Mesenchymal stem cell (in vitro differentiated cells and primary cell): ENCODE measurements at regions not wholly inside any gene's neighbourhood (a gene's known extent, or its start where the extent isn't known, plus 50 kb on each side); places are given as distances from the start of the nearest gene placed in this dataset.

Experiments
- DNase-seq: peaks from one replicate; pipeline ENCODE4 v3.0.0-alpha.2; 2013
- H2AFZ ChIP-seq: one replicate; pipeline ENCODE4 v1.6.1; 2013; ENCODE audit warnings: low read depth, mild to moderate bottlenecking, control low read depth, inconsistent platforms, low read length, moderate library complexity
- H2AK5ac ChIP-seq: 2 replicates; pipeline ENCODE4 v1.6.1; 2013; ENCODE audit warnings: low read length, moderate library complexity, mild to moderate bottlenecking, inconsistent platforms; ENCODE audit not compliant: severe bottlenecking
- H2BK120ac ChIP-seq: one replicate; pipeline ENCODE4 v1.6.1; 2013; ENCODE audit warnings: low read depth, mild to moderate bottlenecking, inconsistent platforms, low read length, moderate library complexity
- H2BK12ac ChIP-seq, 2 experiments: one replicate each; pipeline ENCODE4 v1.6.1; 2013; ENCODE audit warnings: inconsistent platforms in 2 of 2, low read length in 2 of 2, mild to moderate bottlenecking in 2 of 2, moderate library complexity in 2 of 2, control low read depth in 1 of 2
- H2BK15ac ChIP-seq: one replicate; pipeline ENCODE4 v1.6.1; 2013; ENCODE audit warnings: mild to moderate bottlenecking, low read depth, inconsistent platforms; ENCODE audit not compliant: poor library complexity, severe bottlenecking
- H2BK5ac ChIP-seq: 2 replicates; pipeline ENCODE4 v1.6.1; 2013; ENCODE audit warnings: low read depth, mild to moderate bottlenecking, low read length, control low read depth, inconsistent platforms; ENCODE audit not compliant: poor library complexity, severe bottlenecking
- H3K14ac ChIP-seq, 2 experiments: one replicate each; pipeline ENCODE4 v1.6.1; 2013; ENCODE audit warnings: inconsistent platforms in 2 of 2, low read length in 2 of 2, control low read depth in 1 of 2, mild to moderate bottlenecking in 1 of 2, moderate library complexity in 1 of 2
- H3K18ac ChIP-seq, 2 experiments: one replicate each; pipeline ENCODE4 v1.6.1; 2013; ENCODE audit warnings: inconsistent platforms in 2 of 2, low read length in 2 of 2, control low read depth in 1 of 2, low read depth in 1 of 2, mild to moderate bottlenecking in 1 of 2
- H3K23ac ChIP-seq, 2 experiments: one replicate each; pipeline ENCODE4 v1.6.1; 2013; ENCODE audit warnings: inconsistent platforms in 2 of 2, low read length in 2 of 2, mild to moderate bottlenecking in 2 of 2, moderate library complexity in 2 of 2, control low read depth in 1 of 2
- H3K27ac ChIP-seq: 2 replicates; pipeline ENCODE4 v1.5.1; 2013; ENCODE audit warnings: mild to moderate bottlenecking, moderate library complexity, low read length, control low read depth, inconsistent platforms; ENCODE audit not compliant: poor library complexity, severe bottlenecking
- H3K27me3 ChIP-seq, 2 experiments: 2 replicates each; pipeline versions ENCODE4 v1.6.1 to v1.7.0; 2013; ENCODE audit warnings: low read length in 2 of 2, mild to moderate bottlenecking in 2 of 2, moderate library complexity in 2 of 2, control low read depth in 1 of 2, inconsistent platforms in 1 of 2; ENCODE audit not compliant: control insufficient read depth in 1 of 2, insufficient read depth in 1 of 2
- H3K36me3 ChIP-seq, 2 experiments: 2 replicates each; pipeline versions ENCODE4 v1.6.1 to v1.7.0; 2013; ENCODE audit warnings: low read length in 2 of 2, control low read depth in 1 of 2, inconsistent platforms in 1 of 2, low read depth in 1 of 2, mild to moderate bottlenecking in 1 of 2; ENCODE audit not compliant: insufficient read depth in 2 of 2, control insufficient read depth in 1 of 2
- H3K4ac ChIP-seq, 2 experiments: one replicate each; pipeline ENCODE4 v1.6.1; 2013; ENCODE audit warnings: inconsistent platforms in 2 of 2, low read length in 2 of 2, mild to moderate bottlenecking in 2 of 2, moderate library complexity in 2 of 2, control low read depth in 1 of 2, low read depth in 1 of 2
- H3K4me1 ChIP-seq: 2 replicates; pipeline ENCODE4 v1.6.1; 2013; ENCODE audit warnings: low read depth, low read length, control low read depth; ENCODE audit not compliant: control insufficient read depth, insufficient read depth
- H3K4me2 ChIP-seq: 2 replicates; pipeline ENCODE4 v1.6.1; 2013; ENCODE audit warnings: low read length, mild to moderate bottlenecking, inconsistent platforms; ENCODE audit not compliant: poor library complexity, severe bottlenecking
- H3K4me3 ChIP-seq, 2 experiments: 2 replicates each; pipeline versions ENCODE4 v1.5.1 to v1.7.0; 2013; ENCODE audit warnings: low read length in 2 of 2, mild to moderate bottlenecking in 2 of 2, control low read depth in 1 of 2, low read depth in 1 of 2; ENCODE audit not compliant: insufficient read depth in 1 of 2
- H3K79me1 ChIP-seq: replicated peaks from 2 replicates; pipeline ENCODE4 v1.6.1; 2013; ENCODE audit warnings: mild to moderate bottlenecking, control low read depth, low read length, inconsistent platforms; ENCODE audit not compliant: poor library complexity, severe bottlenecking
- H3K9ac ChIP-seq: 2 replicates; pipeline ENCODE4 v1.7.0; 2013; ENCODE audit warnings: mild to moderate bottlenecking, low read length, moderate library complexity
- H3K9me3 ChIP-seq: 2 replicates; pipeline ENCODE4 v1.7.0; 2013; ENCODE audit warnings: mild to moderate bottlenecking, low read length; ENCODE audit not compliant: control insufficient read depth
- H4K8ac ChIP-seq: one replicate; pipeline ENCODE4 v1.6.1; 2013; ENCODE audit warnings: inconsistent platforms, mild to moderate bottlenecking, low read length, moderate library complexity
- H4K91ac ChIP-seq: one replicate; pipeline ENCODE4 v1.6.1; 2013; ENCODE audit warnings: mild to moderate bottlenecking, low read length, inconsistent platforms
- WGBS: methylation state at CpG from one replicate; pipeline ENCODE4 v1.1.7; 2013; ENCODE audit warnings: mixed read lengths; 5-methylcytosine and 5-hydroxymethylcytosine counted together

DNA sequence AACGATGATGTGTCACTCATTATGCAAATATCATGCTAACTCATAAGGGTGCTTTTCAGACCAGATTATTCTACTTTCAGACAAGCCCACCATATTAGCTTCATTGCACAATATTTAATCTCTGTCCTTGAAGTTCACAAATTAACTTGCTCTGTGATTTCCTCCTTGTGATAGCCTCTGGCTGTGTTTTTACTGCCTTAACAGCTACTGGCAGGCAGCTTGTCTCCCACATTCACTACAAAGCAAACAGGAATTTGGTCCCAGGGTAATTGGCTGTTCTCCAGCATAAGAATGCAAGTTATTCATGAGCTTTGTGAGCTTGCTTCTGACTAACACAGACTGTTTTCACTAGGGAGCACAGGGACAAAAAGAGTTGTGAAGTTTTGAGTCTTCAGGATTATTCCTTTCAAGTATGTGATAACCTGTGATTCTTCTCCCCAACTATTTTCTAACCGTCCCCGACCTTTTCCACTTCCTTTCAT, 87.9 kb upstream of the HMCN1 start:
- no peak overlapping the region for H2BK15ac ChIP-seq
- no peak overlapping the region for H3K18ac ChIP-seq
- DNase-seq = peak; percentile 91
- no peak overlapping the region for H3K4me2 ChIP-seq
- no peak overlapping the region for H2BK120ac ChIP-seq
- H3K14ac ChIP-seq = no peak overlapping the region
- no peak overlapping the region for H4K8ac ChIP-seq
- H3K79me1 ChIP-seq = no peaks in the 10 kb centered on the region
- peaks cover 2% of the 10 kb centered on the region for H3K4me1 ChIP-seq
- H3K4me3 ChIP-seq = peak overlapping the region in 1 of 2 experiments; percentile 48
- no peak overlapping the region for H2BK12ac ChIP-seq
- H3K9me3 ChIP-seq = peaks cover 6% of the 10 kb centered on the region
- no peak overlapping the region for H3K4ac ChIP-seq
- no peak overlapping the region for H4K91ac ChIP-seq
- H2AK5ac ChIP-seq = no peak overlapping the region
- 19% methylated on average over 3 of the region's 3 CpGs for WGBS
- H2AFZ ChIP-seq = no peak overlapping the region
- H3K27ac ChIP-seq = peak overlapping the region; percentile 89
- H3K9ac ChIP-seq = peak overlapping the region; percentile 81
- H2BK5ac ChIP-seq = no peak overlapping the region
- H3K27me3 ChIP-seq = no peaks in the 10 kb centered on the region
- H3K23ac ChIP-seq = no peak overlapping the region
- H3K36me3 ChIP-seq = no peaks in the 10 kb centered on the region

DNA sequence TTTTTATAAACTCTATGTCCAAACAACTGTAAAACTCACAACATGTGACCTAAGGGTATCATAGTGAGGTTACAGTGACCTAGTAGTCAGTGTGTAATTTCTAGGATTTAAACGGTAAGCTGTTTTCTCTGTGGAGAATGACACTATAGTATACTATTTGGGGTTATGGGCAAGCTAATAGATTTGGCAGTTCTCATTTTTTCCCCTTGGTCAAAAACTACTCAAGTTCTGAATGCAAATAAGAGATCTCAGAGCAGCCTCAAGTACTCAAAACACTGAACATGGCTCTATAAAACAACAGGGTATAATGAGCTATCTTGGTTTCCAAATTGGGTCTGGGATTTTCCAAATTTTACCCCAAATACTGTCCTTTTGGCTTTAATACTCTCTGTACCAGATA, 88.5 kb upstream of the HMCN1 start:
- H4K91ac ChIP-seq = no peak overlapping the region
- no peaks in the 10 kb centered on the region for H3K36me3 ChIP-seq
- H2BK5ac ChIP-seq = no peak overlapping the region
- H3K9me3 ChIP-seq = peaks cover 6% of the 10 kb centered on the region
- no peak overlapping the region for H3K23ac ChIP-seq
- H3K27me3 ChIP-seq = no peaks in the 10 kb centered on the region
- H3K79me1 ChIP-seq = no peaks in the 10 kb centered on the region
- peaks cover 2% of the 10 kb centered on the region for H3K4me1 ChIP-seq
- DNase-seq = peak; percentile 27
- H4K8ac ChIP-seq = no peak overlapping the region
- H3K4ac ChIP-seq = no peak overlapping the region
- H2AK5ac ChIP-seq = no peak overlapping the region
- H2AFZ ChIP-seq = no peak overlapping the region
- no peak overlapping the region for H3K18ac ChIP-seq
- no peak overlapping the region for H2BK15ac ChIP-seq
- H3K9ac ChIP-seq = peak overlapping the region; percentile 81
- no peak overlapping the region for H2BK120ac ChIP-seq
- H3K14ac ChIP-seq = no peak overlapping the region
- peak overlapping the region; percentile 89 for H3K27ac ChIP-seq
- H2BK12ac ChIP-seq = no peak overlapping the region
- 93% methylated on average over 1 of the region's 1 CpG for WGBS
- H3K4me2 ChIP-seq = no peak overlapping the region
- H3K4me3 ChIP-seq = peak overlapping the region in 1 of 2 experiments; percentile 48

DNA sequence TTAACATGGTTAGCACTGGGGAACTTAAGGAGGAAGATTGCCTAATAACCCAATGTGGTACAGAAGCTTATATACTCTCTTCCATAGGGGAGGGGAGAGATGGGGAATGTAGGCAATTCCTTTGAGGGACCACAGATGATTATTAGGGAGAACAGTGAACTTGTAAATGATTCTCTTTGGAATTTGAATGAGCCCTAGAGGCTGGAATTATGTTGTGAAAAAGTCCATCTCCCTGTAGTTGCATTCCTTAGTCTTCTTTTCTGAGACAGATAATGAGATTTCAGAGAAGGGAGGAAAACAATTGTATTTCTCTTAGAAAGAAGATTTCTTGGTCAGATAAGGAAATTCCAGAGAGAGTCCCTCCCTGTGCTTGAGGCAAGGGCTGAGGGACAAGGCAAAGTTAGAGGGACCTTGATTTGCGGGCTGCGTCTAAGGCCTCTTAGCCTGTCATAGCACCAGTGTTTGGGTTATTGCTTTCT, 89.0 kb upstream of the HMCN1 start:
- H2BK5ac ChIP-seq = no peak overlapping the region
- no peaks in the 10 kb centered on the region for H3K79me1 ChIP-seq
- no peak overlapping the region for H2BK15ac ChIP-seq
- no peak overlapping the region for H4K91ac ChIP-seq
- H3K9ac ChIP-seq = no peak overlapping the region
- no peaks in the 10 kb centered on the region for H3K27me3 ChIP-seq
- peaks cover 6% of the 10 kb centered on the region for H3K9me3 ChIP-seq
- no peak overlapping the region for H2AFZ ChIP-seq
- peaks cover 2% of the 10 kb centered on the region for H3K4me1 ChIP-seq
- no peak overlapping the region for H3K4ac ChIP-seq
- H3K36me3 ChIP-seq = no peaks in the 10 kb centered on the region
- H3K4me2 ChIP-seq = no peak overlapping the region
- no CpG with 5 or more reads among the region's 2 CpGs for WGBS
- no peak overlapping the region for H3K18ac ChIP-seq
- no peak overlapping the region for H3K14ac ChIP-seq
- peak; percentile 26 for DNase-seq
- peak overlapping the region; percentile 89 for H3K27ac ChIP-seq
- peak overlapping the region; percentile 66 for H2AK5ac ChIP-seq
- no peak overlapping the region for H3K4me3 ChIP-seq
- no peak overlapping the region for H2BK120ac ChIP-seq
- H2BK12ac ChIP-seq = no peak overlapping the region
- H3K23ac ChIP-seq = no peak overlapping the region
- H4K8ac ChIP-seq = peak overlapping the region; percentile 19

DNA sequence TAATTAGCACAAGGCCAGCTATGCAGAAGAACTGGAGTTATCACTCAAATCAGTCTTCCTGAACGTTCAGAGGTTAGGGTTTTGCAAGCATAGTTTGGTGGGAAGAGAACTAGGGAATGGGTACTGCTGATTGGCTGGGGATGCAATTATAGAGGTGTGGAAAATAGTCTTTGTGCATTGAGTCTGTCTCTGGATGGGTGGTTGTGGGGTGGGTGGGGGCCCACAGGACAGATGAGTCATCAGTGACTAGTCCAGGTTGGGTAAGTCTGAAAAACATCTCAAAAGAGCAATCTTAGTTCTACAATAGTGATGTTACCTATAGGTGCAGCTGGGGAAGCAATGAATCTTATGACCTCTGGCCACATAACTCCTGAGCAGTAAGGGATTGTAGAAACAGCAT, 89.7 kb upstream of the HMCN1 start:
- Histone ChIP-seq H3K79me1 (no peaks in the 10 kb centered on the region), H3K4me1 (peaks cover 2% of the 10 kb centered on the region), H2BK5ac (no peak overlapping the region), H3K18ac (no peak overlapping the region), H2AK5ac (no peak overlapping the region), H3K27me3 (no peaks in the 10 kb centered on the region), H3K9ac (no peak overlapping the region), H3K9me3 (peaks cover 6% of the 10 kb centered on the region), H3K36me3 (no peaks in the 10 kb centered on the region), H4K8ac (no peak overlapping the region), H2BK15ac (no peak overlapping the region), H3K4me3 (no peak overlapping the region), H2BK120ac (no peak overlapping the region), H3K27ac (no peak overlapping the region), H2BK12ac (no peak overlapping the region), H3K4me2 (no peak overlapping the region), H3K14ac (no peak overlapping the region), H3K23ac (no peak overlapping the region), H4K91ac (no peak overlapping the region), H3K4ac (no peak overlapping the region), H2AFZ (no peak overlapping the region)
- WGBS = 82% methylated on average over 1 of the region's 1 CpG
- no peak for DNase-seq
